Amygdala (tissue), 56 donors: ENCODE measurements at regions not wholly inside any gene's neighbourhood (a gene's known extent, or its start where the extent isn't known, plus 50 kb on each side); places are given as distances from the start of the nearest gene placed in this dataset.
"Not testable (repeated sequence)": the region's sequence is repeated elsewhere in the genome, so short reads cannot be mapped to it uniquely, and the experiment has no call there.

Source experiments
- DNase-seq, 56 donors: peaks; one replicate each; lab custom pipeline; 2025; lab: John Stamatoyannopoulos, UW

DNA sequence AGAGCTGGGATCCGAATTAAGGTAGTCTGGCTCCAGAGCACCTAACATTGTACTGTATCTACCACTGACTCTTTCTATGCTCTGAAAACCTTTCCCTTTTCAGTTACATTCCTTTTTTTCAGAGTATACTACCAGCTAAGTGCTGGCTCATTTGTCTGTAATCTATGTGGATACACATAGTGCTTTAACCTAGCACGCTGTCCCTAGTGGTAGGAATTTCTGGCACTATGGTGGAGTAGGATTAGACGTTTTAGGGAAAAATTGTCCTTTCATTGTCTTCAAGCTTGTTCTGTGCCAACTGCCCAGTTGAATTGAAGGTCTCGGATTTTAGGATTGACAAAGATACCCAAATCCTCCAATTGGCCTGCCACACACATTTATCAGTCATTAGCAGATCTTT, 259.1 kb upstream of the FERMT1 start:
- DNase-seq = no peak

DNA sequence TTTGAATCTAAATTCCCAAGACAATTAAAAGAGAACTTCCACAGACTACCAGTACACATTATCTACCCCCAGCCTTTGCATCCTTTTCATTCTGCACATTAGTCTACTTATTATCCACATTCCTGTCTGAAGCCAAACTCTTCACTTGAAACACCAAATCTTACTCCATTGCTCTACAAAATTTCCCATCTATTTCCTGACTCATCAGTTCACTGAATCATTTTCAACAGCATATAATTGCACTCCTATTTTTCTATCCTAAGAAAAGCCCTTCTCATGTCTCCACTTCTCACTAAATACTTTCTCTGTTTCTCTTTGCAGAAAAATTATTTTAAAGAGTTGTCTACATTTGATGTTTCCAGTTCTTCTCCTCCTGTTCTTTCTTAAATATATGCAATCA, 239.4 kb upstream of the FERMT1 start:
- no peak for DNase-seq

GRCh38 chr20:6360766-6361165, 237.9 kb upstream of the FERMT1 start:
- DNase-seq = no peak

DNA sequence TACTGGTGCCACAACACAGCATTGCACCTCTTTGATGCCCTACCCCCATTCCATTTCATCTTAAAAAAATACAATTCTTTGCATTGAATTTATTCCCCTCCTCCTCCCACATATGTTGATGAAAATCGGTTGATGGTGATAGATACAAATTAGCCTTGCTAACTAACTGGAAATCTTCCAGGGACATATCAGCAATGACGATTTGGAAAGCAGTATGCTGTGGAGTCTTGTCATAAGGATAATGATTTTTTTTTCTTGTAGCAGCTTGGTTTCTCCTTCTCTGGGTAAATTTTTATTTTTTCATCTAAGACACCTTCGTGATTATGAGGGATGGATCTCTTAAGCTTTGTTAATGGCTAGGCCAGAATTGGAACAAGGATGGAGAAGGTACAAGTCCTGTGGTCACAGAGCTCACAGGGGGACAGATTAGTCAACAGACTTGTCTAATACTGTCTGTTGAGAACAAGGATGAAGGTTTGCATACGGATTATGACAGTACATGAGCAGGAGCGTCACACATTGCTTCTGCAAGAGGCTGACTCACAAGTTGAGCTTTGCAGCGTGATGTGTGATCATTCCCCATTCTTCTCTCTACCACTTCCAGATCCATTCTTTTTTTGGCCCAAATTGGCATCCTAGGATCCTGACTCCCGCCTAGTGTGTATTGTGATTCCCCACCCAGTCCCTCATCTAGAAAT, 233.1 kb upstream of the FERMT1 start:
- DNase-seq = no peak

DNA sequence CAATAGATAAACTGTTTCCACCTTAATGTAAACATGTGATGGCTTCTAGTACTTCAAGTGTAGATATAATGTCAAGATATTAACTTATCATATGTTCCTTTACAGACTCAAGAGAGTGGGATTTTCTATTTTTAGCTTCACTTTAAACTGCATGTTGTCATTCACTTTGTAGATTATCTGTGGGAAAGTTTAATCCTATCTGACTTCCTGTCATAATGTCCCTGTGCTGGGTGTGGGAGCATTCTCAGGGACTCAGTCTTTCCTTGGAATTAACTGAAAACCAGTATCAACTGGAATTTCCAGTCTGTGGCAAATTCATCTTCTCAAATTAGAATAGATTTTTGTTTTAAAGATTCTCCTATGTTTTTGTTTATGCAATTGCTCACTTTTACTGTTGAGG, 226.1 kb upstream of the FERMT1 start:
- no peak for DNase-seq

- DNase-seq = no peak
These were observed 225.1 kb upstream of the FERMT1 start for GRCh38 chr20:6347916-6348315.

- DNase-seq = no peak
These were observed 218.7 kb upstream of the FERMT1 start for GRCh38 chr20:6341491-6341890.

DNA sequence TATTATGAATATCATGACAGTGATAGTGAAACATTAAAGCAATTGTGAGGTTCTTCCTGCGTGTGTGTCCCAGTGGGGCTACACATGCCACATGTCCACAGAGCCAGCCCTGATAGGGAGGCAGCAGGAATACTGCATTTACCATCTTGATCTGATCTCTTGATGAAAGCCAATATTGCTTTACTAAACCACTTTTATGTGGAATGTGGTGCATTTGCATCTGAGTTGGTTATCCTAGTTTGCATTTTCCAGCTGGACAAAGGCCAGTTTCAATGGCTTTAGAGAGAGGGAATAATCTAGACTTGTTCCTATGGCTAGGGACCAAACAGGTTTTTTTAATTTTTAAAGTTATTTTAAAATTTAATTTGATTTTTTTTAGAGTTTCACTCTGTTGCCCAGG, 216.3 kb upstream of the FERMT1 start:
- DNase-seq = no peak

GRCh38 chr20:6333110-6333509, 210.3 kb upstream of the FERMT1 start:
- DNase-seq = no peak

- not testable (repeated sequence) for DNase-seq
These were observed 198.4 kb upstream of the FERMT1 start for GRCh38 chr20:6321235-6321634.

DNA sequence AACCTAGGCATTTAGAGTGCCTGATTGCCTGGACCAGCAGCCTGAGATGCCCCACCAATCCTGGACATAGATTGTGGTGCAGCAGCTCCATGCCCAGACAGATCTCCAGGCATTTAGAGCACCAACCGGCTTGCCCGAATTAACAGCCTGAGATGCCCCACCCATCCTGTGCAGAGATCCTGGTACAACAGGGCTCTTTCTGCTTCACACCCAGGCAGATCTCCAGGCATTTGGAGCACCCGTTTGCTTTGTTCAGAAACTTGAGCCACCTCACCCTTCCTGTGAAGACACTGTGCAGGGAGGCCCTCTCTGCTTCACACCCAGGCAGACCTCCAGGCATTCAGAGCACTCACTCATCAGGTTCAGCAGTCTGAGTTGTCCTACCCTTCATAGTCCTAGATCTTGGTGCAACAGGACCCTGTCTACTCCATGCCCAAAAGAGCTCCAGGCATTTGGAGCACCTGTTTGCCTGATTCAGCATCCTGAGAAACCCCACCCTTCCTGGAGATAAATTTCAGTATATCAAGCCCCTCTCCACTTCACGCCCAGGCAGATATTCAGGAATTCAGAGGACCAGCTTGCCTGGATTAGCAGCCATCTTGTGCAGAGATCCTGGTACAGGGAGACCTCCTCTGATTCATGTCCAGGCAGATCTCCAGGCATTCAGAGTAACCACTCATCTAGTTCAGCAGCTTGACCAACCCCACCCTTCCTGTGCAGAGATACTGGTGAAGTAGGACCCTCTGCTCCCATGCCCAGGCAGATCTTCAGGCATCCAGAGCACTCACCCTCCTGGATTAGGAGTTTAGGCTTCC, 189.2 kb upstream of the FERMT1 start:
- no peak for DNase-seq

- no peak for DNase-seq
These were observed 188.3 kb upstream of the FERMT1 start for GRCh38 chr20:6311097-6311496.

- DNase-seq = no peak
These were observed 182.7 kb upstream of the FERMT1 start for GRCh38 chr20:6305536-6305935.

DNA sequence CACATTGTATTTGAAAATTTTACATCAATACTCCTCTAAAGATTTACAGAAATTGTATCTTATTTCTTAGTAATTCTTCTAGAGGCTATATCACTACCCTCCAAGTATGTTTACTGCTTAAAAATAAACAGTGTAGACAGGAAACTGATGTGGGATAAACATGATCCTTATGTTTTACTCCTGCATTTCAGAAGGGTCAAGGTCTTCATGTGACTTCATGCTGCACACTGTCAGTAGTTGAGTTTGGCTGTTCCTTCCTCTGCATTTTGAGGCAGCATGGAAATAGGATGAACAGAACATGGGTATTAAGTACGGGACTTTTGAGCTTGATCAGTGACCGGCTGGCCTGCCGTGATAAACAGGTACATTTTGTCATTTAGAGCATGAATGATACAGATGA, 179.2 kb upstream of the FERMT1 start:
- DNase-seq = no peak

DNA sequence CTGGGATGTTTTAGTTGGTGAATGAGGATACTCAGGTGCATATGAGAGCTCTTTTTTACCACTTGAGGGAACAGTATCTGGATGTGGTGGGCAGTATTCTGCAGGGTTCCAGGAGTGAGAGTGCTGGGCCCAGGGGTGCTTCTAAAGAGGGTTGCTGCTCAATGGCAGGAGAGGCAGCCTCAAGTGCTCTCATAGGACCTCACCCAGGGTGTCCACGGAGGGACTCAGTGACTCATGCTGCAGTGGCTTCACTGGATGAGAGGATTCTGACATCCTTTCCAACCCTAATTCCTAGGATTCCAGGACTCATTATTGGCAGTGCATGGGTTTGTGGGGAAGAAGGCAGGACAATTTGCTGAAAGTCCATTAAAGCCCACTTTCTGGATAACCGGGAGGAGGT, 176.6 kb upstream of the FERMT1 start:
- DNase-seq = no peak

GRCh38 chr20:6298049-6298448, 175.2 kb upstream of the FERMT1 start:
- DNase-seq = no peak

- no peak for DNase-seq
These were observed 173.0 kb upstream of the FERMT1 start for GRCh38 chr20:6295867-6296256.

GRCh38 chr20:6295127-6295866, 172.5 kb upstream of the FERMT1 start:
- no peak for DNase-seq

GRCh38 chr20:6287471-6287870, 164.6 kb upstream of the FERMT1 start:
- DNase-seq = no peak

- no peak for DNase-seq
These were observed 159.8 kb upstream of the FERMT1 start for GRCh38 chr20:6282642-6283041.

DNA sequence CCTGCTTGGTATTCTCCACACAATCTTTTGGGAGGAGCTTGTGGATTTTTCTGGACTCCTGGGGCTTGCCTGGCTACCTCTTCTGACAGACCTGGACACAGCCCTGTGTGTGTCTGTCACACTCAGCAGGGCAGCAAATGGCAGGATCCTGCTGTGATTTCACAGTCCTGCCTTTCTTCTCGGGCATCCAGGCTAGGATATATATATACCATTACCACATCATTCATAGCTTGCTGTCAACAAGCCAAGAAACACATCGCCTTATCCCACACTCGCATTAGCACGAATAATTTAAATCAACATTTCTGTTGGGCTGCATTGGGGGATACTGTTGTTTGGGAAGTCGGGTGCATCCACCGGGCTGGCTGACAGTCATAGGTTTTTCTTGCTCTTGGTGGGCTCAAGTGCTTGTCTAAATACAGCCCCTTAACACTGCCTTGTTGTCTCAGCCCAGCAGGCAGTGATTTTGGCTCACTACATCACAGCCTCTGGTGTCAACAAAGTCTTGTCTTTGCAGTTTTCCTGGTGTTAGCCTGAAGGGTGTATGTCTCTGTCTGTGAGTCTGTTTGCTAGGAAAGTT, 154.9 kb upstream of the FERMT1 start:
- no peak for DNase-seq
